ENCODE measurements at regions not wholly inside any gene's neighbourhood (a gene's known extent, or its start where the extent isn't known, plus 50 kb on each side); places are given as distances from the start of the nearest gene placed in this dataset.

GRCh38 chr2:76323381-76323780 lies 612.7 kb upstream of the GCFC2 start:
- Mint-ChIP-seq H3K27me3 (no peaks in the 10 kb centered on the region), H3K4me3 (no peak overlapping the region), H3K4me1 (no peaks in the 10 kb centered on the region), H3K9me3 (peaks cover under 1 to 13% (median 4%) of the 10 kb centered on the region in 8 donors), H3K36me3 (no peaks in the 10 kb centered on the region), H3K27ac (no peak overlapping the region)
- intact Hi-C loops (cut with micrococcal nuclease) = no loop called here
- peaks cover 0 to 4% of the 10 kb centered on the region in 2 donors for H3K9me3 ChIP-seq (ENCODE audit: control insufficient read depth in 1 of 2, low read length in 2 of 2)
- CTCF ChIA-PET (ENCODE audit: partially characterized antibody) = no interaction called here
- no peaks in the 10 kb centered on the region for H3K36me3 ChIP-seq (ENCODE audit: insufficient read depth, low read length)
- H3K4me3 ChIP-seq (ENCODE audit: low read length in 2 of 2) = no peak overlapping the region
- H3K27ac ChIP-seq (ENCODE audit: low read depth, low read length) = no peak overlapping the region
- H3K4me1 ChIP-seq (ENCODE audit: insufficient read depth, low read length) = no peaks in the 10 kb centered on the region
- POLR2A ChIA-PET (ENCODE audit: partially characterized antibody) = no interaction called here
- no peak for DNase-seq
- no peaks in the 10 kb centered on the region for H3K27me3 ChIP-seq (ENCODE audit: insufficient read depth, low read length)

- no peak overlapping the region for H3K4me3 Mint-ChIP-seq
- H3K4me1 ChIP-seq (ENCODE audit: insufficient read depth, low read length) = no peaks in the 10 kb centered on the region
- no peaks in the 10 kb centered on the region for H3K27me3 ChIP-seq (ENCODE audit: insufficient read depth, low read length)
- H3K36me3 ChIP-seq (ENCODE audit: insufficient read depth, low read length) = no peaks in the 10 kb centered on the region
- no peak overlapping the region for H3K27ac Mint-ChIP-seq
- ChIA-PET POLR2A (ENCODE audit: partially characterized antibody) (no interaction called here), CTCF (ENCODE audit: partially characterized antibody) (no interaction called here)
- no peak overlapping the region for H3K27ac ChIP-seq (ENCODE audit: low read depth, low read length)
- H3K36me3 Mint-ChIP-seq = no peaks in the 10 kb centered on the region
- H3K4me3 ChIP-seq (ENCODE audit: low read length in 2 of 2) = no peak overlapping the region
- intact Hi-C loops (cut with micrococcal nuclease) = no loop called here
- peaks cover 0 to 4% of the 10 kb centered on the region in 2 donors for H3K9me3 ChIP-seq (ENCODE audit: control insufficient read depth in 1 of 2, low read length in 2 of 2)
- H3K27me3 Mint-ChIP-seq = no peaks in the 10 kb centered on the region
- DNase-seq = no peak
- peaks cover 0 to 13% (median 8%) of the 10 kb centered on the region in 8 donors for H3K9me3 Mint-ChIP-seq
- no peaks in the 10 kb centered on the region for H3K4me1 Mint-ChIP-seq
Observed at GRCh38 chr2:76320716-76321115, 610.0 kb upstream of the GCFC2 start.

GRCh38 chr2:76318848-76319360 lies 608.2 kb upstream of the GCFC2 start:
- Histone ChIP-seq H3K36me3 (ENCODE audit: insufficient read depth, low read length) (no peaks in the 10 kb centered on the region), H3K4me1 (ENCODE audit: insufficient read depth, low read length) (no peaks in the 10 kb centered on the region), H3K27ac (ENCODE audit: low read depth, low read length) (no peak overlapping the region), H3K27me3 (ENCODE audit: insufficient read depth, low read length) (no peaks in the 10 kb centered on the region), H3K9me3 (ENCODE audit: control insufficient read depth in 1 of 2, low read length in 2 of 2) (peaks cover 0 to 4% of the 10 kb centered on the region in 2 donors), H3K4me3 (ENCODE audit: low read length in 2 of 2) (no peak overlapping the region)
- Mint-ChIP-seq H3K9me3 (peaks cover 0 to 20% (median 9%) of the 10 kb centered on the region in 8 donors), H3K36me3 (no peaks in the 10 kb centered on the region), H3K27ac (no peak overlapping the region), H3K4me1 (no peaks in the 10 kb centered on the region), H3K4me3 (no peak overlapping the region), H3K27me3 (no peaks in the 10 kb centered on the region)
- POLR2A ChIA-PET (ENCODE audit: partially characterized antibody) = no interaction called here
- CTCF ChIA-PET (ENCODE audit: partially characterized antibody) = no interaction called here
- DNase-seq = no peak
- intact Hi-C loops (cut with micrococcal nuclease) = no loop called here

GRCh38 chr2:76316691-76317090 lies 606.0 kb upstream of the GCFC2 start:
- Histone ChIP-seq H3K27me3 (ENCODE audit: insufficient read depth, low read length) (no peaks in the 10 kb centered on the region), H3K27ac (ENCODE audit: low read depth, low read length) (no peak overlapping the region), H3K9me3 (ENCODE audit: control insufficient read depth in 1 of 2, low read length in 2 of 2) (no peaks in the 10 kb centered on the region), H3K36me3 (ENCODE audit: insufficient read depth, low read length) (no peaks in the 10 kb centered on the region), H3K4me1 (ENCODE audit: insufficient read depth, low read length) (no peaks in the 10 kb centered on the region), H3K4me3 (ENCODE audit: low read length in 2 of 2) (no peak overlapping the region)
- no peaks in the 10 kb centered on the region for H3K36me3 Mint-ChIP-seq
- H3K27ac Mint-ChIP-seq = no peak overlapping the region
- no peaks in the 10 kb centered on the region for H3K4me1 Mint-ChIP-seq
- intact Hi-C loops (cut with micrococcal nuclease) = no loop called here
- H3K4me3 Mint-ChIP-seq = no peak overlapping the region
- DNase-seq = no peak
- H3K27me3 Mint-ChIP-seq = no peaks in the 10 kb centered on the region
- ChIA-PET CTCF (ENCODE audit: partially characterized antibody) (no interaction called here), POLR2A (ENCODE audit: partially characterized antibody) (no interaction called here)
- H3K9me3 Mint-ChIP-seq = peaks cover 0 to 19% (median 5%) of the 10 kb centered on the region in 8 donors

GRCh38 chr2:76314271-76315020 lies 603.7 kb upstream of the GCFC2 start:
- H3K27me3 ChIP-seq (ENCODE audit: insufficient read depth, low read length) = no peaks in the 10 kb centered on the region
- CTCF ChIA-PET (ENCODE audit: partially characterized antibody) = no interaction called here
- Mint-ChIP-seq H3K4me3 (no peak overlapping the region), H3K4me1 (no peaks in the 10 kb centered on the region), H3K27ac (no peak overlapping the region), H3K9me3 (peaks cover 0 to 30% (median 8%) of the 10 kb centered on the region in 8 donors), H3K36me3 (no peaks in the 10 kb centered on the region), H3K27me3 (no peaks in the 10 kb centered on the region)
- no peaks in the 10 kb centered on the region for H3K36me3 ChIP-seq (ENCODE audit: insufficient read depth, low read length)
- H3K9me3 ChIP-seq (ENCODE audit: control insufficient read depth in 1 of 2, low read length in 2 of 2) = no peaks in the 10 kb centered on the region
- H3K4me3 ChIP-seq (ENCODE audit: low read length in 2 of 2) = no peak overlapping the region
- intact Hi-C loops (cut with micrococcal nuclease) = no loop called here
- no peak for DNase-seq
- POLR2A ChIA-PET (ENCODE audit: partially characterized antibody) = no interaction called here
- no peak overlapping the region for H3K27ac ChIP-seq (ENCODE audit: low read depth, low read length)
- no peaks in the 10 kb centered on the region for H3K4me1 ChIP-seq (ENCODE audit: insufficient read depth, low read length)

GRCh38 chr2:76312236-76312635 lies 601.5 kb upstream of the GCFC2 start:
- intact Hi-C loops (cut with micrococcal nuclease) = no loop called here

GRCh38 chr2:76311728-76312127 lies 601.0 kb upstream of the GCFC2 start:
- ChIA-PET CTCF (ENCODE audit: partially characterized antibody) (no interaction called here), POLR2A (ENCODE audit: partially characterized antibody) (no interaction called here)
- DNase-seq = no peak
- Histone ChIP-seq H3K9me3 (ENCODE audit: control insufficient read depth in 1 of 2, low read length in 2 of 2) (no peaks in the 10 kb centered on the region), H3K4me1 (ENCODE audit: insufficient read depth, low read length) (no peaks in the 10 kb centered on the region), H3K4me3 (ENCODE audit: low read length in 2 of 2) (no peak overlapping the region), H3K27ac (ENCODE audit: low read depth, low read length) (no peak overlapping the region), H3K36me3 (ENCODE audit: insufficient read depth, low read length) (no peaks in the 10 kb centered on the region), H3K27me3 (ENCODE audit: insufficient read depth, low read length) (no peaks in the 10 kb centered on the region)
- H3K4me3 Mint-ChIP-seq = no peak overlapping the region
- H3K4me1 Mint-ChIP-seq = no peaks in the 10 kb centered on the region
- no peak overlapping the region for H3K27ac Mint-ChIP-seq
- no peaks in the 10 kb centered on the region for H3K36me3 Mint-ChIP-seq
- H3K27me3 Mint-ChIP-seq = no peaks in the 10 kb centered on the region
- H3K9me3 Mint-ChIP-seq = peaks cover 0 to 30% (median 8%) of the 10 kb centered on the region in 8 donors
- intact Hi-C loops (cut with micrococcal nuclease) = no loop called here

More at GRCh38 chr2:76312236-76312635, 601.5 kb upstream of the GCFC2 start:
- DNase-seq = no peak
- no peak overlapping the region for H3K27ac Mint-ChIP-seq
- H3K4me1 ChIP-seq (ENCODE audit: insufficient read depth, low read length) = no peaks in the 10 kb centered on the region
- POLR2A ChIA-PET (ENCODE audit: partially characterized antibody) = no interaction called here
- H3K36me3 ChIP-seq (ENCODE audit: insufficient read depth, low read length) = no peaks in the 10 kb centered on the region
- no peak overlapping the region for H3K27ac ChIP-seq (ENCODE audit: low read depth, low read length)
- no peaks in the 10 kb centered on the region for H3K27me3 ChIP-seq (ENCODE audit: insufficient read depth, low read length)
- H3K9me3 ChIP-seq (ENCODE audit: control insufficient read depth in 1 of 2, low read length in 2 of 2) = no peaks in the 10 kb centered on the region
- no peaks in the 10 kb centered on the region for H3K4me1 Mint-ChIP-seq
- peaks cover 0 to 32% (median 7%) of the 10 kb centered on the region in 8 donors for H3K9me3 Mint-ChIP-seq
- no peak overlapping the region for H3K4me3 ChIP-seq (ENCODE audit: low read length in 2 of 2)
- no peaks in the 10 kb centered on the region for H3K36me3 Mint-ChIP-seq
- CTCF ChIA-PET (ENCODE audit: partially characterized antibody) = no interaction called here
- no peak overlapping the region for H3K4me3 Mint-ChIP-seq
- H3K27me3 Mint-ChIP-seq = no peaks in the 10 kb centered on the region
